Duodenal mucosa (tissue), 2 donors: ENCODE measurements at regions not wholly inside any gene's neighbourhood (a gene's known extent, or its start where the extent isn't known, plus 50 kb on each side); places are given as distances from the start of the nearest gene placed in this dataset.

Experiments used
- H3K27ac ChIP-seq: one replicate; pipeline ENCODE4 v1.7.0; 2013; ENCODE audit warnings: low read depth, low read length
- H3K27me3 ChIP-seq, 2 donors: one replicate each; pipeline ENCODE4 v1.7.0; 2013; ENCODE audit warnings: low read length in 2 of 2, control low read depth in 1 of 2; ENCODE audit not compliant: insufficient read depth in 2 of 2, control insufficient read depth in 1 of 2
- H3K36me3 ChIP-seq, 2 donors: one replicate each; pipeline ENCODE4 v1.7.0; 2013; ENCODE audit warnings: low read length in 2 of 2, control low read depth in 1 of 2; ENCODE audit not compliant: insufficient read depth in 2 of 2, control insufficient read depth in 1 of 2
- H3K4me1 ChIP-seq, 2 donors: one replicate each; pipeline ENCODE4 v1.7.0; 2013; ENCODE audit warnings: low read length in 2 of 2, control low read depth in 1 of 2; ENCODE audit not compliant: insufficient read depth in 2 of 2, control insufficient read depth in 1 of 2
- H3K4me3 ChIP-seq, 2 donors: one replicate each; pipeline ENCODE4 v1.7.0; 2013; ENCODE audit warnings: low read length in 2 of 2, low read depth in 1 of 2
- H3K9ac ChIP-seq, 2 donors: one replicate each; pipeline ENCODE4 v1.7.0; 2013; ENCODE audit warnings: low read length in 2 of 2, low read depth in 1 of 2
- H3K9me3 ChIP-seq, 2 donors: one replicate each; pipeline ENCODE4 v1.7.0; 2013; ENCODE audit warnings: low read length in 2 of 2, control low read depth in 1 of 2; ENCODE audit not compliant: control insufficient read depth in 1 of 2

DNA sequence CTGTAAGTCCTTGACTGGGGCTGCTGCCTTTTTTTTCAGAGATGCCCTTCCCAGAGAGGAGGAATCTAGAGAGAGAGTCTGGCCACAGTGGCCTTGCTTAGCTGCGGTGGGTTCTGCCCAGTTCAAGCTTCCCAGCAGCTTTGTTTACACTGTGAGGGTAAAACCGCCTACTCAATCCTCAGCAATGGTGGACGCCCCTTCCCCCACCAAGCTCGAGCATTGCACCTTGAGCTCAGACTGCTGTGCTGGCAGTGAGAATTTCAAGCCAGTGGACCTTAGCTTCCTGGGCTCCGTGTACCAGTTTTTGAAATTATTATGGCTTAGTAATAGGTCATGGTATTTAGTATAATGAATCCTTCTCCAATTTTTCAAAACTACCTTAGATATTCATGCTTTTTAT is 395.4 kb downstream of the NPIPA7 start:
- no peak overlapping the region for H3K9ac ChIP-seq
- no peak overlapping the region for H3K4me3 ChIP-seq
- H3K27me3 ChIP-seq, result no peaks in the 10 kb centered on the region
- no peaks in the 10 kb centered on the region for H3K4me1 ChIP-seq
- no peaks in the 10 kb centered on the region for H3K36me3 ChIP-seq
- no peak overlapping the region for H3K27ac ChIP-seq
- no peaks in the 10 kb centered on the region for H3K9me3 ChIP-seq

DNA sequence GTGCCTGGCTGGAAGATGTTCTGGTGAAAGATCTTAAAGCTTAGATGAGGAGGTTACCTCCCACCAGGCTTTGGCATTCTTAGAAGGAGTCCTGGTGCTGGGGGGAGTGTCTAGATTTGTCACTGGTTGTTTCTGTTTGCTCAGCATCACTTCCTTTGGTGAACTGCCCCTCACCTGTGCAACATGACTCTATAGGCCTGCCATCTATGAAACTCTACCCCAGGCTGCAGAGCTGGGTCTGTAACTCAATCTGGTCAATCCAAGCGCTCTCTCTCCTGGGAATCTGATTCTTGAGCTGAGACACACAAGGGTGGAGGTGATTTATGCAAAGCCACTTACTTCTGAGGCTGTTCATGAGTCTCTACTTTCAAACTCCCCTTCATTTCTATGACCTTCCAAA is 399.4 kb downstream of the NPIPA7 start:
- H3K4me3 ChIP-seq, result no peak overlapping the region
- no peaks in the 10 kb centered on the region for H3K27me3 ChIP-seq
- H3K4me1 ChIP-seq, result no peaks in the 10 kb centered on the region
- no peaks in the 10 kb centered on the region for H3K36me3 ChIP-seq
- no peak overlapping the region for H3K27ac ChIP-seq
- H3K9ac ChIP-seq, result no peak overlapping the region
- no peaks in the 10 kb centered on the region for H3K9me3 ChIP-seq

DNA sequence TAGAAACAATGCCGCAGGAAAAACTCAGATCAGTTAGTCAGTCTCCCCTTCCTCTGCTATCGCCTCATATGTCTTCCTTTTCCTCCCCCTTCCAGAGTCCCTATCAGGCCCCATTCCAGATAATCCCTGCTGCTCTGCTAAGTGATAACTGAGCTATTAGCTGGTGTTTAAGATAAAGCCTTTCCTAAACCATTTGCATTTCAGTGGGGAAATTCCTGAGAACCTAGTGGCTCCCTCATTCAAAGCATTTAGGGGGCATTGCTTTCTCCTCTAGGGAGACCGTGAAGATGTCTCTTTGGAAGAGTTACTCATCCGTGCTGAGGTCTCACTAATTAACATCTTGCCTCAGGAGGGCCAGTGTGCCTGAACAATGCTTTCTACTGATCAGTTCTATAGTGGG is 401.6 kb downstream of the NPIPA7 start:
- H3K4me3 ChIP-seq, result no peak overlapping the region
- no peaks in the 10 kb centered on the region for H3K36me3 ChIP-seq
- H3K9ac ChIP-seq, result no peak overlapping the region

DNA sequence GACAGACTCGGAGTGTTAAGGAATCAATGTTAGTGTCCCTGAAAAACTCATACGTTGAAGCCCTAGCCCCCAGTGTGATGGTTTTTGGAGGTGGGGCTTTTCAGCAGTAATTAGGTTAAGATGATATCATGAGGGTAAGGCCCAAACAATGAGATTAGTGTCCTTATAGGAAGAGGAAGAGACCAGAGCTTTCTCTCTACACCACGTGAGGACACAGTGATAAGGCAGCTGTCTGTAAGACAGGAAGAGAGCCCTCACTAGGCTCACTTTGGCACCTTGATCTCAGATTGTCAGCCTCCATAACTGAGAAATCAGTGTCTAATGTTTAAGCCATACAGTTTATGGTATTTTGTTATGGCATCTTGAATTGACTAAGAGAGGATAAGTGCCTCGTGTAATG is 403.2 kb downstream of the NPIPA7 start:
- H3K9me3 ChIP-seq, result no peaks in the 10 kb centered on the region
- H3K27me3 ChIP-seq, result no peaks in the 10 kb centered on the region
- no peaks in the 10 kb centered on the region for H3K4me1 ChIP-seq
- no peak overlapping the region for H3K27ac ChIP-seq
- H3K9ac ChIP-seq, result no peak overlapping the region
- no peak overlapping the region for H3K4me3 ChIP-seq
- H3K36me3 ChIP-seq, result no peaks in the 10 kb centered on the region

More for the DNA sequence above, 401.6 kb downstream of the NPIPA7 start:
- no peaks in the 10 kb centered on the region for H3K9me3 ChIP-seq
- no peaks in the 10 kb centered on the region for H3K4me1 ChIP-seq
- no peaks in the 10 kb centered on the region for H3K27me3 ChIP-seq
- no peak overlapping the region for H3K27ac ChIP-seq

DNA sequence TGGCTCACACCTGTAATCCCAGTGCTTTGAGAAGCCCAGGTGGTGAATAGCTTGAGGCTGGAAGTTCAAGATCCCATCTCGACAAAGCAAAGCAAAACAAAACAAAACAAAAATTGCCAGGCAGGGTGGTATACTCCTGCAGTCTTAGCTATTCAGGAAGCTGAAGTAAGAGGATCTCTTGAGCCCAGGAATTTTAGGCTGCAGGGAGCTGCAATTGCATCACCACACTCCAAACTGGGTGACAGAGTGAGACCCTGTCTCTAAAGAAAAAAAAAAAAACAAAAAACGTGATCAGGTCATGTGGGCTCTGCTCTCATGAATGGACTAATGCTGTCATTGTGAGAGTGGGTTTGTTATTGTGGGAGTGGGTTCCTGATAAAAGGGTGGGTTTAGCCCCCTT is 409.1 kb downstream of the NPIPA7 start:
- H3K36me3 ChIP-seq, result no peaks in the 10 kb centered on the region
- H3K9ac ChIP-seq, result no peak overlapping the region
- H3K4me3 ChIP-seq, result no peak overlapping the region
- no peak overlapping the region for H3K27ac ChIP-seq
- H3K27me3 ChIP-seq, result no peaks in the 10 kb centered on the region
- no peaks in the 10 kb centered on the region for H3K4me1 ChIP-seq
- peaks cover 10% of the 10 kb centered on the region in 2 donors for H3K9me3 ChIP-seq

DNA sequence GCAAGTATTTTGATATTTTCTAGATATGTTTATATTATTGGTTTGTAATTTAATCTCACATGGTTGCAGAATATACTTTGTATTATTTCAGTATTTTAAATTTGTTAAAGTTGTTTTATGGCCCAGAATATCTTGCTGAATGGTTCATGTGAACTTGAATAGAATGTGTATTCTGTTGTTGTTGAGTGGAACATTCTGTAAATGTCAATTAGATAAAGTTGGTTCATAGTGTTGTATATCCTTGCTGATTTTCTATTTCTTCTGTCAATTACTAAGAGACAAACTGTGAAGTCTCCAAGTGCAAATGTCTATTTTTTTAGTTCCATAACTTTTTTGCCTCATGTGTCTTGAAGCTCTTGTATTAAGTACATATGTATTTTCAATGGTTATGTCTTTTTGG is 411.7 kb downstream of the NPIPA7 start:
- H3K36me3 ChIP-seq, result no peaks in the 10 kb centered on the region
- no peak overlapping the region for H3K4me3 ChIP-seq
- no peak overlapping the region for H3K9ac ChIP-seq
- peaks cover 10% of the 10 kb centered on the region in 2 donors for H3K9me3 ChIP-seq
- no peaks in the 10 kb centered on the region for H3K27me3 ChIP-seq
- no peaks in the 10 kb centered on the region for H3K4me1 ChIP-seq
- no peak overlapping the region for H3K27ac ChIP-seq

DNA sequence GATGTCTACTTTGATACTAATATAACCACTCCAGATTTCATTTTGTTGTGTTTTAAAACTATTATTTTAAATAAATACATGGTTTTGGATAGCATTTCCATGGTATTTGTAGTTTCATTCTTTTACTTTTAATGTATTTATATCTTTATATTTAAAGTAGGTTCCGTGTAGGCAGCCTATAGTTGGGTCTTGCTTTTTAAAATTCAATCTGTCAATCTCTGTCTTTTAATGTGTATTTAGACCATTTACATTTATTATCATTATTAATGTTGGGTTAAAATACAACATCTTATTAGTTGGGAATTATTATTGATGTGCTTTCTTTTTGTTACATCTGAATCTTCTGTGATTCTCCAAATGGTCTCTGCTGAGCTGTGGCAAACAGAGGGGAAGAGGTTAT is 412.1 kb downstream of the NPIPA7 start:
- no peaks in the 10 kb centered on the region for H3K36me3 ChIP-seq
- peaks cover 10% of the 10 kb centered on the region in 2 donors for H3K9me3 ChIP-seq
- no peak overlapping the region for H3K9ac ChIP-seq
- no peak overlapping the region for H3K4me3 ChIP-seq
- H3K27me3 ChIP-seq, result no peaks in the 10 kb centered on the region
- no peak overlapping the region for H3K27ac ChIP-seq
- no peaks in the 10 kb centered on the region for H3K4me1 ChIP-seq

DNA sequence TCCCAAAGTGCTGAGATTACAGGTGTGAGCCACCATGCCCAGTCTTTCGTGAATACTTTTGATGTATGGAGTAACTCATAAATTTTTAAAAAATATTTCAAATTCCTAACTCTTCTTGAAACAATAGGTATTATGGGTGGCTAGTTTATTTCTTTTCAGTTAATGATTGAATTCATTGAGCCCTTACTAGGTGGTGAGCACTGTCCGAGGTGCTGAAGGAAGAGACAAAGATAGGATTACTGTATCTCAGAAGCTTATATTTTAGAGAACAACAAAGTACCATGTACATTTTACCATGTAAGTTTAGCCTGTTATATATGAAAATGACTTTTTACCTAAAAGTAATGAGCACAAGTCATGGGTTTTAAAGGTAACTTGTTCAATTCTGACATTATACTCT is 418.3 kb downstream of the NPIPA7 start:
- Histone ChIP-seq H3K27me3 (no peaks in the 10 kb centered on the region), H3K9ac (no peak overlapping the region), H3K4me3 (no peak overlapping the region), H3K27ac (no peak overlapping the region), H3K36me3 (no peaks in the 10 kb centered on the region), H3K9me3 (no peaks in the 10 kb centered on the region), H3K4me1 (no peaks in the 10 kb centered on the region)

DNA sequence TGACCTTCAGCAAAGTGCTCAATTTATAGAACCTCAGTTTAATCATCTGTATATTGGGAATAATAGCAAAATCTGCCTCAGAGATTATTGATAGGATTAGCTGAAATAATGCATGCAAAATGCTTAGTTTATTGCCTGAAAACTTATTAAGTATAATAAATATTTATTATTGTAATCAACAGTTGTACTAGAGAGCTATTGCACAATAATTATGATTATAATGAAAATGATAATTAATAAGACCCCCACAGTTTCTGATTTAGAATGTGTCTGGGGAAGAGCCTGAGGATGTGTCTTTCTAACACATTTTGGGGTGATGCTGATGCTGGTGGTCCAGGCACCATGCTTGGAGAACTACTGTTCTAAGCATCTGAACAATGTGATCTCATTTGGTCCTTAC is 419.6 kb downstream of the NPIPA7 start:
- Histone ChIP-seq H3K4me1 (no peaks in the 10 kb centered on the region), H3K9ac (no peak overlapping the region), H3K4me3 (no peak overlapping the region), H3K9me3 (no peaks in the 10 kb centered on the region), H3K27ac (no peak overlapping the region), H3K27me3 (no peaks in the 10 kb centered on the region), H3K36me3 (no peaks in the 10 kb centered on the region)

DNA sequence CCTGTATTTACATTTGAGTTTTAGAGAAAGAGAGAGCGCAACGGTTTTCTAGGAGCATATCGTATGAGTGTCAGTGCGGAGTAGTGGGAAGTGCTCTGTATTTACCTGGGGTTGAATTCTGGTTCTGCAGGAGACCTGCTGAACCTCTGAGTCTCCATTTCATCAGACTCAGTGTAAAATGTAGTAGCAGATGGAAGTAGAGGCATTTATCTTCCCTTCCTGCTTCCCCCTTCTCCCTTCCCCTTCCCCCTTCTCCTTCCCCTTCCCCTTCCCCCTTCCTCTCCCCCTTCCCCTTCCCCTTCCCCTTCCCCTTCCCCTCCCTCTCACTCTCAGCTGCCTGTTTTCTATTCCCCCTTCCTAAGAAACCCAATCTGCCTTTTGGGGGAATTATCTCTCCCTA is 426.9 kb downstream of the NPIPA7 start:
- Histone ChIP-seq H3K4me1 (no peaks in the 10 kb centered on the region), H3K27me3 (no peaks in the 10 kb centered on the region), H3K9ac (no peak overlapping the region), H3K4me3 (no peak overlapping the region), H3K36me3 (no peaks in the 10 kb centered on the region), H3K27ac (no peak overlapping the region), H3K9me3 (no peaks in the 10 kb centered on the region)

DNA sequence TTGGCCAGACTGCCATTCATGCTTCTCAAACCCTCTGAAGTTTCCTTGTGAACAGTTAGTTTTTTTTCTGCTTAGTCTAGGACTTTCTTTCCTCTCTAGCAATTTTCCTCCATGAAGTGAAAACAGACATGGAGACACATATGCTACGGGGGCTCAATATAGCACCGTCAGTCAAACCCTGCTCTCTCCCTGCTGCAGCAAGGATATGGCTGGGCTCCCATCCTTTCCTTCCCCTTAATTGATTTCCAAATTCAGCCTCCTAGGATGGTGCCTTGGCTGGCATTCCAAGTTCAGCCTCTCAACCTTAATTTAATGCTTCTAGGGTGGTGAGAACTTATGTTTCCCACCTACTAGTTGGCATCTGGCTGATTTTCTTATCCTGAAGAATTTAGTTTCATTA is 436.7 kb downstream of the NPIPA7 start:
- no peak overlapping the region for H3K4me3 ChIP-seq
- no peaks in the 10 kb centered on the region for H3K36me3 ChIP-seq
- no peak overlapping the region for H3K9ac ChIP-seq
- no peaks in the 10 kb centered on the region for H3K27me3 ChIP-seq
- H3K9me3 ChIP-seq, result no peaks in the 10 kb centered on the region
- no peaks in the 10 kb centered on the region for H3K4me1 ChIP-seq
- no peak overlapping the region for H3K27ac ChIP-seq
